Naive thymus-derived CD8-positive, alpha-beta T cell (primary cell): ENCODE measurements at regions not wholly inside any gene's neighbourhood (a gene's known extent, or its start where the extent isn't known, plus 50 kb on each side); places are given as distances from the start of the nearest gene placed in this dataset.
"Not testable (repeated sequence)": the region's sequence is repeated elsewhere in the genome, so short reads cannot be mapped to it uniquely, and the experiment has no call there.

Experiments
- ATAC-seq, 2 donors: fragments of 150-1000 bp; cut with Tn5 transposase in 1 of 2; sonication (Bioruptor Pico), chemical (Tn5 transposase) in 1 of 2; 1 replicate in 1 of 2; 2 replicates in 1 of 2; pipeline ENCODE4 v1.10.0; 2021; ENCODE audit warnings: mild to moderate bottlenecking in 2 of 2, moderate library complexity in 2 of 2
- POLR2A ChIA-PET: fragments of 350-600 bp; sonication (Branson Sonifier 250); formaldehyde crosslinking; loops from one replicate; lab custom pipeline; 2021; ENCODE audit warnings: antibody characterized with exemption; lab: Charles Lee
- DNase-seq, 10 donors: peaks; one replicate each; pipeline versions ENCODE4 v3.0.0 to v3.0.0-alpha.2; 2020 to 2022
- H3K27ac Mint-ChIP-seq, 10 donors: one replicate each; pipeline ENCODE4 v1.8.0; 2020 to 2022; ENCODE audit warnings: mild to moderate bottlenecking in 10 of 10, mixed read lengths in 10 of 10, moderate library complexity in 4 of 10, inconsistent platforms in 1 of 10
- H3K27me3 Mint-ChIP-seq, 5 donors: one replicate each; pipeline ENCODE4 v1.8.0; 2021 to 2022; ENCODE audit warnings: mixed read lengths in 5 of 5
- H3K36me3 Mint-ChIP-seq, 3 donors: one replicate each; pipeline ENCODE4 v1.8.0; 2020 to 2022; ENCODE audit warnings: mixed read lengths in 3 of 3, mild to moderate bottlenecking in 2 of 3, inconsistent platforms in 1 of 3
- H3K4me1 Mint-ChIP-seq, 4 donors: one replicate each; pipeline ENCODE4 v1.8.0; 2021 to 2022; ENCODE audit warnings: mixed read lengths in 4 of 4
- H3K4me3 Mint-ChIP-seq, 10 donors: one replicate each; pipeline ENCODE4 v1.8.0; 2020 to 2022; ENCODE audit warnings: mild to moderate bottlenecking in 10 of 10, mixed read lengths in 10 of 10, moderate library complexity in 6 of 10, inconsistent platforms in 1 of 10
- H3K9me3 Mint-ChIP-seq, 9 donors: one replicate each; pipeline ENCODE4 v1.8.0; 2020 to 2022; ENCODE audit warnings: mixed read lengths in 9 of 9, mild to moderate bottlenecking in 3 of 9, inconsistent platforms in 1 of 9, moderate library complexity in 1 of 9

DNA sequence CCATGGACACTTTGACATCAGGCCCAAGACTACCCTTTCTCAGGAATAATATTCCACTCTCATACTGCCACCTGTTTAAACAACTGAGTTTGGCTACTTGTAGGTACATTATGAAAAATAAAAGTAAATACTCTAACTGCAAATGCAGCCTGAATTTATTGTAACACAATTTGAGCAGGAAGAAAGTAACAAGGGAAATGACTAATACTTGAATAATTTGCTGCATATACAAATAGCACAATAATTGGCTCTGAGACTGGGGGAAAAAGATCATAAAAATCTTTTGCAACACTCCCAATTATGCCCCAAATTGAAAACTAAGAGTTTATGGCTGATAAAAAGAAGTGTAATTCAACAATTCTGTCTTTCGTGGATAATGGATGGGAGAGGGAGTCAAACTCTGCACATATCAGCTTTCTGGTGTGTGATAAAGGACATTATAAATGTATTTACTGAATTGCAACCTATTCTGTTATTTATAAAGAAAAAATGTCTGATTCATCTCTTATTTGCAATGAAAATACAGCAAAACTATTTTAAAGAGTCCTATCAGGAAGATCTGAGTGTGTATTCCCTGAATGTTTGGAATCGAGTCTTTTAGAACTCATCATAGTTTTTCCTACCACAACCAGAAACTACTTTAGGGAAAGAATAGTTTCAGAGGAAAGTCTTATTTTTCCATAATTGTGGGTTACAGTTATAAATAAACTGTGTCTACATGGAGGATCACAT, 359.0 kb downstream of the JRKL start:
- ATAC-seq (no peak), DNase-seq (no peak)
- no peak overlapping the region for H3K4me3 Mint-ChIP-seq
- no peaks in the 10 kb centered on the region for H3K4me1 Mint-ChIP-seq
- no peaks in the 10 kb centered on the region for H3K27me3 Mint-ChIP-seq
- no peak overlapping the region for H3K27ac Mint-ChIP-seq
- H3K9me3 Mint-ChIP-seq = peaks cover 0 to 4% (median 0%) of the 10 kb centered on the region in 9 donors
- POLR2A ChIA-PET = no interaction called here
- no peaks in the 10 kb centered on the region for H3K36me3 Mint-ChIP-seq

DNA sequence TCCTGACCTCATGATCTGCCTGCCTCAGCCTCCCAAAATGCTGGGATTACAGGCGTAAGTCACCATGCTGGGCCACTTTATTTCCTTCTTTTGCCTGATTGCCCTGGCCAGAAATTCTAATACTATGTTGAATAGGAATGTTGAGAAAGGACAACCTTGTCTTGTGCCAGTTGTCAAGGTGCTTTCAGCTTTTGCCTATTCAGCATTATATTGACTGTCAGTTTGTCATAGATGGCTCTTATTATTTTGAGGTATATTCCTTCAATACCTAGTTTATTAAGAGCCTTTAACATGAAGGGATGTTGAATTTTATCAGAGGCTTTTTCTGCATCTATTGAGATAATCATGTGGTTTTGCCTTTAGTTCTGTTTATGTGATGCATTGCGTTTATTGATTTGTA, 362.0 kb downstream of the JRKL start:
- POLR2A ChIA-PET, H3K36me3 Mint-ChIP-seq, H3K4me1 Mint-ChIP-seq, ATAC-seq, DNase-seq, H3K9me3 Mint-ChIP-seq, H3K27ac Mint-ChIP-seq, H3K4me3 Mint-ChIP-seq, H3K27me3 Mint-ChIP-seq: not testable (repeated sequence)

DNA sequence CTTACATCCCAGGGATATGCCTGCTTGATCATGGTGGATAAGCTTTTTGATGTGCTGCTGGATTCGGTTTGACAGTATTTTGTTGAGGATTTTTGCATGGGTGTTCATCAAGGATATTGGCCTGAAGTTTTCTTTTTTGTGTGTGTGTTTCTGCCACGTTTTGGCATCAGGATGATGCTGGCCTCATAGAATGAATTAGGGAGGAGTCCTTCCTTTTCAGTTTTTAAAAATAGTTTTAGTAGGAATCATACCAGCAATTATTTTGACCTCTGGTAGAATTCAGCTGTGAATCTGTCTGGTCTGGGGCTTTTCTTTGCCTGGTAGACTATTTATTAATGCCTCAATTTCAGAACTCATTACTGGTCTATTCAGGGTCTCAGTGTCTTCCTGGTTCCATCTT, 362.4 kb downstream of the JRKL start:
- DNase-seq = no peak
- H3K4me3 Mint-ChIP-seq = no peak overlapping the region
- H3K4me1 Mint-ChIP-seq = no peaks in the 10 kb centered on the region
- peaks cover 0 to 4% (median 0%) of the 10 kb centered on the region in 9 donors for H3K9me3 Mint-ChIP-seq
- no peak for ATAC-seq
- no peaks in the 10 kb centered on the region for H3K27me3 Mint-ChIP-seq
- no peak overlapping the region for H3K27ac Mint-ChIP-seq
- POLR2A ChIA-PET = no interaction called here
- no peaks in the 10 kb centered on the region for H3K36me3 Mint-ChIP-seq

DNA sequence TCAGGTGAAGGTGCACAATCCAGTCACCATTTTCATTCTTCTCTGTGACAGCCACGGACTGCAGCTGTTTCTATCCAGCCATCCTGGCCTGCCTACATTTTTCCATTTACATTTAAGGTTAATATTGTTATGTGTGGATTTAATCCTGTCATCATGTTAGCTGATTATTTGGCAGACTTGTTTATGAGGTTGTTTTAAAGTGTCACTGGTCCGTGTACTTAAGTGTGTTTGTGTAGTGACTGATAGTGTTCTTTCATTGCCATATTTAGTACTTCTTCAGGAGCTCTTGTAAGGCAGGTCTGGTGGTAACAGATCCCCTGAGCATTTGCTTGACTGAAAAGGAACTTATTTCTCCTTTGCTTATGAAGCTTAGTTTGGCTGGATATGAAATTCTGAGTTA, 364.2 kb downstream of the JRKL start:
- POLR2A ChIA-PET = no interaction called here

DNA sequence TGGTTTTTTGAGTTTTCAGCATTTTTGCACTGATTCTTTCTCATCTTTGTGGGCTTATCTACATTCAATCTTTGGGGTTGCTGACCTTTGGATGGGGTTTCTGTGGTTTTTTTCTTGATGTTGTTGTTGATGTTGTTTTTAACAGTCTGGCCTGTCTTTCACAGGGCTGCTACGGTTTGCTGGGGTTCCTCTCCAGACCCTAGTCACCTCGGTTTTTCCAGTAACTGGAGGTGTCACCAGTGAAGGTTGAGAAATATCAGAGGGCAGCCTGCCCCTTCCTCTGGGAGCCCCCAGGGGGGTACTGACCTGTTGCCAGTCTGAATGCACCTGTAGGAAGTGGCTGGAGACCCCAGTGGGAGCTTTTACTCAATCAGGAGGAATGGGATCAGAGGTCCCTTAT, 365.4 kb downstream of the JRKL start:
- ATAC-seq (no peak), DNase-seq (no peak)
- POLR2A ChIA-PET = no interaction called here
- Mint-ChIP-seq H3K4me3 (no peak overlapping the region), H3K9me3 (peaks cover 0 to 11% (median 0%) of the 10 kb centered on the region in 9 donors), H3K4me1 (no peaks in the 10 kb centered on the region), H3K27me3 (no peaks in the 10 kb centered on the region), H3K36me3 (no peaks in the 10 kb centered on the region), H3K27ac (no peak overlapping the region)

More for the DNA sequence above, 364.2 kb downstream of the JRKL start:
- Mint-ChIP-seq H3K27me3 (no peaks in the 10 kb centered on the region), H3K27ac (no peak overlapping the region), H3K4me1 (no peaks in the 10 kb centered on the region), H3K9me3 (peaks cover 0 to 6% (median 0%) of the 10 kb centered on the region in 9 donors), H3K36me3 (no peaks in the 10 kb centered on the region), H3K4me3 (no peak overlapping the region)
- ATAC-seq (no peak), DNase-seq (no peak)

DNA sequence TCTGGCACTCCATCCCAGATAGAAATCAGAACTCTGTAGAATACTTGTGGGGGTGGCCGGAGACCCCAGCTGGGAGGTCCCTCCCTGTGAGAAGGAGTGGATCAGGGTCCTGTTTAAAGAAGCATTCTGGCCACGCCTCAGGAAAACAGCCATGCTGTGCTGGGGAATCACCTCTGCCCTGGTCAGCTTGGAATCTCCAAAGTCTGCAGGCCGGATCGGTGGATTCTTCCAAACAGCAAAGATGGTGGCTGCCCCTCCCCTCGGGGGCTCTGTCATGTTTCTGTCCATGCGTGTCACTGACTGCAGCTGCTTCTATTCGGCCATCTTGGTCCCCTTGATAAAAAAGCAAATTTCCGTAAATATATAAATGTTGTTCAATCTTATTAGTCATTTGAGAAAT, 365.9 kb downstream of the JRKL start:
- Mint-ChIP-seq H3K36me3 (no peaks in the 10 kb centered on the region), H3K4me1 (no peaks in the 10 kb centered on the region), H3K4me3 (no peak overlapping the region), H3K27ac (no peak overlapping the region), H3K9me3 (peaks cover 0 to 11% (median 0%) of the 10 kb centered on the region in 9 donors), H3K27me3 (no peaks in the 10 kb centered on the region)
- ATAC-seq (no peak), DNase-seq (no peak)
- POLR2A ChIA-PET = no interaction called here

DNA sequence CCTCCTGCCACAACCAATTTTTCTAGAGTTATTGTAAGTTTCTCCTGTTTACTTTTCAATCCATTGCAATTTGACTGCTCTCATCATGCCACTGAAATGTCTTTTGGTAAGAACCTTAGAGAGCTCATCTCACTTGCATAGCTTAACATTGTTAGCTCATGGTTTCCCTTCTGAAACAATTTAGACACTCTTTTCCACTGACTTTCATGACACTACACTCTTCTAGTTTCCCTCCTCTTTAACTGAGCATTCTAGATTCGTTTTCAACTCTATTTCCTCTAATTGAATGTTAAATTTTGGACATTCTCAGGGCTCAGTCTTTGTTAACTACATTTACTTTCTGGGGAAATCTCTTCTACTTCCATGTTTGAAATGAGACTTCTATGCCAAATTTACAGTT, 369.1 kb downstream of the JRKL start:
- no peak overlapping the region for H3K4me3 Mint-ChIP-seq
- no peaks in the 10 kb centered on the region for H3K4me1 Mint-ChIP-seq
- ATAC-seq = no peak
- peaks cover 0 to 11% (median 0%) of the 10 kb centered on the region in 9 donors for H3K9me3 Mint-ChIP-seq
- no peaks in the 10 kb centered on the region for H3K27me3 Mint-ChIP-seq
- POLR2A ChIA-PET = no interaction called here
- H3K36me3 Mint-ChIP-seq = no peaks in the 10 kb centered on the region
- no peak overlapping the region for H3K27ac Mint-ChIP-seq
- no peak for DNase-seq

DNA sequence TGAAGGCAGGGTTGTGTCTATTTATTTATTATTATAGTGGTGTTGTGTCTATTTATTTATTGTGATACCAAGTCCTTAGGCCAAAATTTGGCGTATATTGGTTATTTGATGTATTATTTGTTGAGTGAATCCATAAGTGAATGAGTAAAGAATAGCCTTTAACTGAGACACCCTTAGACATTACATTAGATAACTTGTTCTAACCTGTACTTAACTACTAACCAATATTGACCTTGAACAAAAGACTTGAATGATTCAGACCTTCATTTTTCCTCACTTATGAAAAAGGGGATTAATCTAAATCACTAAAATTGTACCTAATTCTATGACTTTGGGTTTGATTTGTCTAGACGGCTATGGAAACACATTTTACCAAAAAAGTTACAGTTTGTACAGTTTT, 370.5 kb downstream of the JRKL start:
- ATAC-seq (no peak), DNase-seq (no peak)
- no peak overlapping the region for H3K27ac Mint-ChIP-seq
- no peak overlapping the region for H3K4me3 Mint-ChIP-seq
- POLR2A ChIA-PET = no interaction called here
- H3K9me3 Mint-ChIP-seq = peaks cover 0 to 23% (median 0%) of the 10 kb centered on the region in 9 donors
- H3K36me3 Mint-ChIP-seq = no peaks in the 10 kb centered on the region
- H3K4me1 Mint-ChIP-seq = no peaks in the 10 kb centered on the region
- no peaks in the 10 kb centered on the region for H3K27me3 Mint-ChIP-seq

DNA sequence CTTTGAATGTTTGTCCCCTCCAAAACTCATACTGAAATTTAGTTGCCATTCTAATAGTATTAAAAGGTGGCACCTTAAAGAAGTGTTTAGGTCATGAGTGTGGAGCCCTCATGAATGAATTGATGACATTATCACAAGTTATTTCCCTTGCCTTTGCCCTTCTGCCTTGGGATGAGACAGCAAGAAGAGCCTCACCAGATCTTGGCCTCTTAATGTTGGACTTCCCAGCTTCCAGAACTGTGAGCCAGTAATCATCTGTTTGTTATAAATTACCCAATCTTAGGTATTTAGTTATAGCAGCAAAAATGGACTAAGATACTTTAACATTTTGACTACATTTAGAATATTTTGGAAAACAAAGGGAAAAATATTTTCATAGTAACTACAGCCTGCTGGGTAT, 371.0 kb downstream of the JRKL start:
- no peaks in the 10 kb centered on the region for H3K36me3 Mint-ChIP-seq
- DNase-seq (no peak), ATAC-seq (no peak)
- H3K4me3 Mint-ChIP-seq = no peak overlapping the region
- no peaks in the 10 kb centered on the region for H3K27me3 Mint-ChIP-seq
- POLR2A ChIA-PET = no interaction called here
- no peaks in the 10 kb centered on the region for H3K4me1 Mint-ChIP-seq
- peaks cover 0 to 23% (median 0%) of the 10 kb centered on the region in 9 donors for H3K9me3 Mint-ChIP-seq
- no peak overlapping the region for H3K27ac Mint-ChIP-seq

DNA sequence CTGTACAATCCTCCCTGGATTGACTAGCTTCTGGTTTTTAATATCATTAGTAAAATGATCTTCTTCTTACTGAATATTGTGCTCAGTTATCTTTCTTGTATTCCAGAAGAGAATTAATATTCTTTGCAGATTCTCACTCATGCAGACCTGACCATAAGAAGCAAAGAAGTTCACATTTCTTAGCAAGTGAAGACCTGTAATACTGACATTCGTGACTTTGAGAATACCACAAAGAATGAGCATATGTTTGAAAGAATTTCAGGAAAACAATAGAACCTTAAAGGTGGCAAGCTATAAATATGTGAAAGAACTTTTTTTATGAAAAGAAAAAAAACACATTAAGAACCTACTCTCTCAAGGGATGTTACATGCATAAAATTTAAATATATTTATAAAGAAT, 371.6 kb downstream of the JRKL start:
- no peak for DNase-seq
- POLR2A ChIA-PET = no interaction called here
- no peak for ATAC-seq
- Mint-ChIP-seq H3K36me3 (no peaks in the 10 kb centered on the region), H3K4me3 (no peak overlapping the region), H3K9me3 (peaks cover 0 to 23% (median 3%) of the 10 kb centered on the region in 9 donors), H3K27me3 (no peaks in the 10 kb centered on the region), H3K4me1 (no peaks in the 10 kb centered on the region), H3K27ac (no peak overlapping the region)

DNA sequence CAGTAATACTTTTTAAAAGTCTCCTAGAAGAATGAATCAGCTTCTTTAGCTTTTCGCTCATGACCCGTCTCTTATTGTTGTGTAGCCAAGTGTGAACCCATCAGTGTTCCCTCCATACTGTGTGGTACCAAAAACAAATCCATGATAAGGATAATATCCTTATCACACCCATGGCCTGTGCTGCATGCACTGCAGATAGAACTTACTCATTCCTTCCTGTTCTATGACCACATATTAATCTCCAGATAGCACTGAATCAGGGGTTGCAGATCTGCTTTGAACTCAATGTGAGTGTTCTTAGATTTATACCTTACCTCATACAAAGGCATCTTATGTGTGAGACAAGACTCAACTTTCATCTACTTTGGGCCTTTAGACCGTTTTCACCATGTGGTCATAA, 373.4 kb downstream of the JRKL start:
- H3K27ac Mint-ChIP-seq = no peak overlapping the region
- H3K36me3 Mint-ChIP-seq = no peaks in the 10 kb centered on the region
- ATAC-seq (no peak), DNase-seq (no peak)
- peaks cover 0 to 23% (median 4%) of the 10 kb centered on the region in 9 donors for H3K9me3 Mint-ChIP-seq
- no peaks in the 10 kb centered on the region for H3K4me1 Mint-ChIP-seq
- no peaks in the 10 kb centered on the region for H3K27me3 Mint-ChIP-seq
- no peak overlapping the region for H3K4me3 Mint-ChIP-seq
- POLR2A ChIA-PET = no interaction called here

DNA sequence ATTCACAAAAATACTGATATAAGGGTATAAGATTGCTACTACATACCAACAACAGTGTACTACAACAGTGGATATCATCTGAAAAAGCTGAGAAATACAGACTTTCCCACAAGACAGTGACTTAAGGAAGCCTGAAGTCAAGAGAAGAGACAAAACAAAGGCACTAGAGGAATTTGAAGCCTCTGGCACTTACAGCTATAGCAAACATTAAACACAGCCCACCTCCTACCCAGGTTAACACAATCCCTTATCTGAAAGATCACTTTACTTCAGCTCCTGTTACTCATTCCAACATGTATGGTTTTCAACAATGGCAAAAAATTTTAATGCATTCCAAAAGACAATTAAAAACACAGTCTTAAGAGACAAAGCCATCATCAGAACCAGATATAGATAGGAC, 388.5 kb downstream of the JRKL start:
- Mint-ChIP-seq H3K4me1 (no peaks in the 10 kb centered on the region), H3K9me3 (peaks cover 0 to 15% (median 0%) of the 10 kb centered on the region in 9 donors), H3K27ac (no peak overlapping the region), H3K4me3 (no peak overlapping the region), H3K36me3 (no peaks in the 10 kb centered on the region), H3K27me3 (no peaks in the 10 kb centered on the region)
- no peak for ATAC-seq
- no peak for DNase-seq
- POLR2A ChIA-PET = no interaction called here

DNA sequence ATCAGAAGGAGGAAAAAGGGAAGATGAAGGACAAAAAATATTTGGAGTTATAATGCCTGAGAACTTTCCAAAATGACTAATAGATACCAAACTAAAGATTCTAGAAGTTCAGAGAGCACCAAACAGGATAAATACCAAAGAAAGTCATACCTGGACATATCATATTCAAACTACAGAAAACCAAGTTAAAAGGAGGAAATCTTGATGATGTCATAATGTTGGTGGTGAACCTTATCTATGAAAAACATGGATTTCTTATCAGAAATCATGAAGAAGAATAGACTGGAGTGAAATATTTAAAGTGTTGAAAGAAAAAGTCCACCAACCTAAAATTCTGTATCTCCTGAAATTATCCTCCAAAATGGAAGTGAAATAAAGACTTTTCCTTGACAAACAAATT, 389.2 kb downstream of the JRKL start:
- no peaks in the 10 kb centered on the region for H3K36me3 Mint-ChIP-seq
- H3K27ac Mint-ChIP-seq = no peak overlapping the region
- POLR2A ChIA-PET = no interaction called here
- peaks cover 0 to 15% (median 0%) of the 10 kb centered on the region in 9 donors for H3K9me3 Mint-ChIP-seq
- no peak overlapping the region for H3K4me3 Mint-ChIP-seq
- DNase-seq (no peak), ATAC-seq (no peak)
- H3K4me1 Mint-ChIP-seq = no peaks in the 10 kb centered on the region
- no peaks in the 10 kb centered on the region for H3K27me3 Mint-ChIP-seq

DNA sequence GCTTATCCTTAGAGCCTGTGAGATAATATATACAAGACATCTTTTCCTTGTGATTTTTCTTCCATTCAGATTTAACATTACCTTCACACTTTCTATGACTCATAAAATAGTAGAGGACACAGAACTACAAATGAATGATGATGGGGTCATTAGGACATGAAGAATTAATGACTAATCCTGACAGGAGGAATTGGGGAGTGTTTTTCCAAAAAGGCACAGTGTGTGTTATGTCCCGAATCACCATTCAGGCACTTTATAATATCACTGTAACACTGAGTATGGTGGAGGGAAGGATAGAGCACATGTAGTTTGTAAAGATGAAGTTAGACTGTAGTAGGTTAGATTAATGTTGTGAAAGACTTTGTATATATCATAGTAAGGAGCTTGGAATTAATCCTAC, 391.3 kb downstream of the JRKL start:
- Mint-ChIP-seq H3K36me3 (no peaks in the 10 kb centered on the region), H3K4me1 (no peaks in the 10 kb centered on the region), H3K9me3 (peaks cover 0 to 15% (median 0%) of the 10 kb centered on the region in 9 donors), H3K27me3 (no peaks in the 10 kb centered on the region), H3K27ac (no peak overlapping the region), H3K4me3 (no peak overlapping the region)
- ATAC-seq = no peak
- DNase-seq = no peak
- POLR2A ChIA-PET = no interaction called here
